ENCODE measurements at regions not wholly inside any gene's neighbourhood (a gene's known extent, or its start where the extent isn't known, plus 50 kb on each side); places are given as distances from the start of the nearest gene placed in this dataset.

GRCh38 chr18:54100920-54101470 lies 123.5 kb downstream of the MBD2 start:
- DNase-seq: peak; percentile 68

GRCh38 chr18:54100466-54100865 lies 124.0 kb downstream of the MBD2 start:
- DNase-seq: no peak

GRCh38 chr18:54094474-54094873 lies 130.0 kb downstream of the MBD2 start:
- DNase-seq: no peak

- DNase-seq: peak; percentile 11
Observed at GRCh38 chr18:54090856-54091255, 133.6 kb downstream of the MBD2 start.

GRCh38 chr18:54089749-54090459 lies 134.6 kb downstream of the MBD2 start:
- DNase-seq: no peak

GRCh38 chr18:54086863-54087262 lies 137.6 kb downstream of the MBD2 start:
- no peak for DNase-seq

- no peak for DNase-seq
Observed at GRCh38 chr18:54086046-54086802, 138.2 kb downstream of the MBD2 start.

- no peak for DNase-seq
Observed at GRCh38 chr18:54080858-54081257, 143.6 kb downstream of the MBD2 start.

GRCh38 chr18:54076166-54076565 lies 148.3 kb downstream of the MBD2 start:
- no peak for DNase-seq

GRCh38 chr18:54075689-54076088 lies 148.8 kb downstream of the MBD2 start:
- DNase-seq: no peak

GRCh38 chr18:54069729-54070128 lies 154.7 kb downstream of the MBD2 start:
- no peak for DNase-seq

GRCh38 chr18:54060343-54061005 lies 164.0 kb downstream of the MBD2 start:
- no peak for DNase-seq

GRCh38 chr18:54052732-54053429 lies 171.6 kb downstream of the MBD2 start:
- no peak for DNase-seq

- DNase-seq: no peak
Observed at GRCh38 chr18:54052259-54052658, 172.2 kb downstream of the MBD2 start.

GRCh38 chr18:54043484-54044251 lies 180.8 kb downstream of the MBD2 start:
- no peak for DNase-seq

- no peak for DNase-seq
Observed at GRCh38 chr18:54035927-54036326, 188.5 kb downstream of the MBD2 start.

- peak; percentile 44 for DNase-seq
Observed at GRCh38 chr18:54033052-54033451, 191.4 kb downstream of the MBD2 start.

- DNase-seq: no peak
Observed at GRCh38 chr18:54032412-54032811, 192.1 kb downstream of the MBD2 start.

- DNase-seq: no peak
Observed at GRCh38 chr18:54031243-54031642, 193.2 kb downstream of the MBD2 start.

- DNase-seq: no peak
Observed at GRCh38 chr18:54030434-54030833, 194.0 kb downstream of the MBD2 start.

GRCh38 chr18:54023471-54023870 lies 201.0 kb downstream of the MBD2 start:
- DNase-seq: peak; percentile 89

- peak; percentile 11 for DNase-seq
Observed at GRCh38 chr18:54020966-54021365, 203.5 kb downstream of the MBD2 start.

All from fibroblast of skin of right quadriceps (primary cell).